PFSK-1 (cell line): ENCODE measurements at regions not wholly inside any gene's neighbourhood (a gene's known extent, or its start where the extent isn't known, plus 50 kb on each side); places are given as distances from the start of the nearest gene placed in this dataset.

Experiments
- FOXP2 ChIP-seq: optimal IDR thresholded peaks from 2 replicates; pipeline ENCODE3; 2011; ENCODE audit warnings: borderline replicate concordance, control low read depth, inconsistent platforms; ENCODE audit not compliant: insufficient read depth; ENCODE audit errors: extremely low read length, extremely low read depth
- POLR2AphosphoS5 ChIP-seq: IDR thresholded peaks from 2 replicates; pipeline ENCODE4 v1.6.1; 2012; ENCODE audit warnings: low read depth, mild to moderate bottlenecking, control low read depth, low read length, moderate library complexity
- REST ChIP-seq, 2 experiments: IDR thresholded peaks; 2 replicates each; pipeline versions ENCODE4 v1.6.1 to v1.8.0; 2011 to 2012; ENCODE audit warnings: low read depth in 2 of 2, low read length in 2 of 2, control low read depth in 1 of 2, inconsistent platforms in 1 of 2, mild to moderate bottlenecking in 1 of 2, moderate library complexity in 1 of 2; ENCODE audit not compliant: insufficient read depth in 1 of 2
- SIN3A ChIP-seq: IDR thresholded peaks from 2 replicates; pipeline ENCODE4 v1.6.1; 2012; ENCODE audit warnings: mild to moderate bottlenecking, low read length, moderate library complexity, borderline replicate concordance; ENCODE audit not compliant: insufficient read depth
- TAF1 ChIP-seq: IDR thresholded peaks from 2 replicates; pipeline ENCODE4 v1.6.1; 2012; ENCODE audit warnings: low read length, control low read depth, borderline replicate concordance; ENCODE audit not compliant: insufficient read depth

- TF ChIP-seq SIN3A (no peak), POLR2AphosphoS5 (no peak), REST (IDR thresholded peaks at IDR 0.05; ENCODE audit: insufficient read depth in 1 of 2, low read depth in 2 of 2, low read length in 2 of 2) (no peak), TAF1 (no peak), FOXP2 (no peak)
These were observed 136.1 kb upstream of the LYZL2 start for GRCh38 chr10:30765616-30766015.

GRCh38 chr10:30765022-30765615 lies 135.6 kb upstream of the LYZL2 start:
- TF ChIP-seq TAF1 = no peak

- TF ChIP-seq POLR2AphosphoS5 (no peak), REST (IDR thresholded peaks at IDR 0.05; ENCODE audit: insufficient read depth in 1 of 2, low read depth in 2 of 2, low read length in 2 of 2) (no peak), SIN3A (no peak), FOXP2 (no peak), TAF1 (no peak)
These were observed 134.4 kb upstream of the LYZL2 start for GRCh38 chr10:30763918-30764317.

GRCh38 chr10:30762620-30763019 lies 133.1 kb upstream of the LYZL2 start:
- TF ChIP-seq FOXP2 (no peak), TAF1 (no peak), SIN3A (no peak)

- TF ChIP-seq SIN3A (no peak), POLR2AphosphoS5 (no peak), TAF1 (no peak), REST (IDR thresholded peaks at IDR 0.05; ENCODE audit: insufficient read depth in 1 of 2, low read depth in 2 of 2, low read length in 2 of 2) (no peak)
These were observed 129.9 kb upstream of the LYZL2 start for GRCh38 chr10:30759423-30759822.

GRCh38 chr10:30758338-30758737 lies 128.8 kb upstream of the LYZL2 start:
- TF ChIP-seq SIN3A (no peak), TAF1 (no peak), POLR2AphosphoS5 (no peak), REST (IDR thresholded peaks at IDR 0.05; ENCODE audit: insufficient read depth in 1 of 2, low read depth in 2 of 2, low read length in 2 of 2) (no peak), FOXP2 (no peak)
